Stimulated activated CD4-positive, alpha-beta T cell treated with anti-CD3 and anti-CD28 coated beads, Interleukin-2, amount 100 ng/mL, for 48 hours (primary cell): ENCODE measurements at regions not wholly inside any gene's neighbourhood (a gene's known extent, or its start where the extent isn't known, plus 50 kb on each side); places are given as distances from the start of the nearest gene placed in this dataset.

ENCODE experiments used
- DNase-seq, 2 donors: peaks; one replicate each; pipeline ENCODE4 v3.0.0-alpha.2; 2020

GRCh38 chr12:132439333-132439904 is 50.5 kb upstream of the FBRSL1 start:
- DNase-seq = no peak

- DNase-seq = no peak
Observed at GRCh38 chr12:132438726-132439125, 51.2 kb upstream of the FBRSL1 start.

- DNase-seq = no peak
Observed at GRCh38 chr12:132437943-132438700, 51.8 kb upstream of the FBRSL1 start.

- no peak for DNase-seq
Observed at GRCh38 chr12:132437252-132437932, 52.6 kb upstream of the FBRSL1 start.

- DNase-seq = no peak
Observed at GRCh38 chr12:132436791-132437251, 53.1 kb upstream of the FBRSL1 start.

GRCh38 chr12:132435486-132436187 is 54.3 kb upstream of the FBRSL1 start:
- no peak for DNase-seq

GRCh38 chr12:132433641-132434395 is 56.1 kb upstream of the FBRSL1 start:
- no peak for DNase-seq

GRCh38 chr12:132432721-132433577 is 57.0 kb upstream of the FBRSL1 start:
- DNase-seq = no peak

GRCh38 chr12:132432126-132432705 is 57.7 kb upstream of the FBRSL1 start:
- no peak for DNase-seq

GRCh38 chr12:132430838-132431774 is 58.8 kb upstream of the FBRSL1 start:
- no peak for DNase-seq

- no peak for DNase-seq
Observed at GRCh38 chr12:132429946-132430643, 59.9 kb upstream of the FBRSL1 start.

- DNase-seq = no peak
Observed at GRCh38 chr12:132429602-132429945, 60.4 kb upstream of the FBRSL1 start.

GRCh38 chr12:132428936-132429601 is 60.9 kb upstream of the FBRSL1 start:
- DNase-seq = no peak

- no peak for DNase-seq
Observed at GRCh38 chr12:132427999-132428935, 61.7 kb upstream of the FBRSL1 start.

GRCh38 chr12:132427174-132427768 is 62.7 kb upstream of the FBRSL1 start:
- no peak for DNase-seq

- DNase-seq = no peak
Observed at GRCh38 chr12:132426349-132427173, 63.4 kb upstream of the FBRSL1 start.
